HCT116 (cell line): ENCODE measurements at regions not wholly inside any gene's neighbourhood (a gene's known extent, or its start where the extent isn't known, plus 50 kb on each side); places are given as distances from the start of the nearest gene placed in this dataset.

Experiments
- CBX3 ChIP-seq: IDR thresholded peaks from 2 replicates; pipeline ENCODE4 v1.6.1; 2012; ENCODE audit warnings: low read depth
- CEBPB ChIP-seq: IDR thresholded peaks from 2 replicates; pipeline ENCODE4 v1.6.1; 2012; ENCODE audit warnings: low read depth
- EZH2 ChIP-seq: fragments of 200-600 bp; sonication (generic); IDR thresholded peaks from 2 replicates; pipeline ENCODE4 v1.6.1; 2017; ENCODE audit warnings: antibody characterized with exemption, mixed run types
- JUND ChIP-seq: IDR thresholded peaks from 2 replicates; pipeline ENCODE4 v1.6.1; 2012
- POLR2A ChIP-seq: IDR thresholded peaks from 2 replicates; pipeline ENCODE4 v1.7.0; 2011; ENCODE audit warnings: borderline replicate concordance; ENCODE audit not compliant: insufficient read depth, insufficient read length; ENCODE audit errors: extremely low read depth
- POLR2AphosphoS5 ChIP-seq: IDR thresholded peaks from 2 replicates; pipeline ENCODE4 v1.6.1; 2011; ENCODE audit warnings: mild to moderate bottlenecking, low read depth, low read length, moderate library complexity
- RAD21 ChIP-seq: IDR thresholded peaks from 2 replicates; pipeline ENCODE4 v1.6.1; 2012; ENCODE audit warnings: low read depth, mild to moderate bottlenecking
- SIN3A ChIP-seq: IDR thresholded peaks from 2 replicates; pipeline ENCODE4 v1.6.1; 2012; ENCODE audit warnings: low read depth
- YY1 ChIP-seq: IDR thresholded peaks from 2 replicates; pipeline ENCODE4 v1.6.1; 2011; ENCODE audit warnings: low read length, low read depth, moderate library complexity, mild to moderate bottlenecking; ENCODE audit not compliant: insufficient replicate concordance; ENCODE audit errors: extremely low read depth
- TF ChIP-seq, protein P1 (sequence below): IDR thresholded peaks from 2 replicates; pipeline ENCODE4 v1.6.1; 2012; ENCODE audit warnings: low read depth
- TF ChIP-seq, protein P2 (sequence below), 3 experiments: fragments of 200-600 bp in 1 of 3; sonication (generic) in 1 of 3; IDR thresholded peaks in 2 of 3; conservative IDR thresholded peaks in 1 of 3; 2 replicates each; pipeline ENCODE4 v1.5.1; 2012 to 2017; ENCODE audit warnings: low read depth in 2 of 3, low read length in 2 of 3, antibody characterized with exemption in 1 of 3, borderline replicate concordance in 1 of 3, control low read depth in 1 of 3, mild to moderate bottlenecking in 1 of 3, mixed read lengths in 1 of 3, mixed run types in 1 of 3, moderate library complexity in 1 of 3; ENCODE audit not compliant: insufficient read depth in 1 of 3
- TF ChIP-seq, protein P3 (sequence below): IDR thresholded peaks from 2 replicates; pipeline ENCODE4 v1.6.1; 2012
- TF ChIP-seq, protein P4 (sequence below): IDR thresholded peaks from 2 replicates; pipeline ENCODE4 v1.6.1; 2011; ENCODE audit warnings: mild to moderate bottlenecking, low read length, moderate library complexity; ENCODE audit not compliant: insufficient replicate concordance; ENCODE audit errors: extremely low read depth

DNA sequence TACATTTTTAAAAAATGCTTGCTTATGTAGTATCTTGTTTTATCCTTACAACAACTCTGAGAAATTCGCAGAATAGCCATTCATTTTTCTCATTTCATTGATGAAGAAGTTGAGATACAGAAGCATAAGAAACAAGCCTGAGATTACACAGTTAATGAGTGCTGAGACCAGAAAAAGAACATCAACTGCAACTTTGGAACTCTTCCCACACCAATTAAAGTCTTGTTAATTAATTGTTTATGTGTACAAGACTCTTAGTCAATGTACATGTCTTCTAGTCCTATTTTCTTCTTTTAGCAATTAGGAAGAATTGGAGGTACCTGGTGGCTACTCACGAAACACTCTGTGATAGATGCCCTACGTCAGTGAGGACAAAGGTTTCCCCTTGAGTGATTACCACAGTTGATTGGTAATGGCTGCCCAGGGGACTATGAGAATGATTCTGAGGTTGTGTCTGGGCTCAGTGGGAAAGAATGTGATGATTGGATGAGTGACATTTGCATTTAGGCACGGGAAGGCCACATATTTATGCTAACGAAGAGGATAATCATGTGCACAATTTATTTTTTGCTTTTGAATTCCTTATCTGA lies 187.4 kb upstream of the KCNK2 start:
- TF ChIP-seq RAD21 = no peak
- TF ChIP-seq, protein P1, sequence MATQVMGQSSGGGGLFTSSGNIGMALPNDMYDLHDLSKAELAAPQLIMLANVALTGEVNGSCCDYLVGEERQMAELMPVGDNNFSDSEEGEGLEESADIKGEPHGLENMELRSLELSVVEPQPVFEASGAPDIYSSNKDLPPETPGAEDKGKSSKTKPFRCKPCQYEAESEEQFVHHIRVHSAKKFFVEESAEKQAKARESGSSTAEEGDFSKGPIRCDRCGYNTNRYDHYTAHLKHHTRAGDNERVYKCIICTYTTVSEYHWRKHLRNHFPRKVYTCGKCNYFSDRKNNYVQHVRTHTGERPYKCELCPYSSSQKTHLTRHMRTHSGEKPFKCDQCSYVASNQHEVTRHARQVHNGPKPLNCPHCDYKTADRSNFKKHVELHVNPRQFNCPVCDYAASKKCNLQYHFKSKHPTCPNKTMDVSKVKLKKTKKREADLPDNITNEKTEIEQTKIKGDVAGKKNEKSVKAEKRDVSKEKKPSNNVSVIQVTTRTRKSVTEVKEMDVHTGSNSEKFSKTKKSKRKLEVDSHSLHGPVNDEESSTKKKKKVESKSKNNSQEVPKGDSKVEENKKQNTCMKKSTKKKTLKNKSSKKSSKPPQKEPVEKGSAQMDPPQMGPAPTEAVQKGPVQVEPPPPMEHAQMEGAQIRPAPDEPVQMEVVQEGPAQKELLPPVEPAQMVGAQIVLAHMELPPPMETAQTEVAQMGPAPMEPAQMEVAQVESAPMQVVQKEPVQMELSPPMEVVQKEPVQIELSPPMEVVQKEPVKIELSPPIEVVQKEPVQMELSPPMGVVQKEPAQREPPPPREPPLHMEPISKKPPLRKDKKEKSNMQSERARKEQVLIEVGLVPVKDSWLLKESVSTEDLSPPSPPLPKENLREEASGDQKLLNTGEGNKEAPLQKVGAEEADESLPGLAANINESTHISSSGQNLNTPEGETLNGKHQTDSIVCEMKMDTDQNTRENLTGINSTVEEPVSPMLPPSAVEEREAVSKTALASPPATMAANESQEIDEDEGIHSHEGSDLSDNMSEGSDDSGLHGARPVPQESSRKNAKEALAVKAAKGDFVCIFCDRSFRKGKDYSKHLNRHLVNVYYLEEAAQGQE = no peak
- no peak for TF ChIP-seq POLR2A
- TF ChIP-seq YY1 = no peak
- no peak for TF ChIP-seq POLR2AphosphoS5
- TF ChIP-seq, protein P2, sequence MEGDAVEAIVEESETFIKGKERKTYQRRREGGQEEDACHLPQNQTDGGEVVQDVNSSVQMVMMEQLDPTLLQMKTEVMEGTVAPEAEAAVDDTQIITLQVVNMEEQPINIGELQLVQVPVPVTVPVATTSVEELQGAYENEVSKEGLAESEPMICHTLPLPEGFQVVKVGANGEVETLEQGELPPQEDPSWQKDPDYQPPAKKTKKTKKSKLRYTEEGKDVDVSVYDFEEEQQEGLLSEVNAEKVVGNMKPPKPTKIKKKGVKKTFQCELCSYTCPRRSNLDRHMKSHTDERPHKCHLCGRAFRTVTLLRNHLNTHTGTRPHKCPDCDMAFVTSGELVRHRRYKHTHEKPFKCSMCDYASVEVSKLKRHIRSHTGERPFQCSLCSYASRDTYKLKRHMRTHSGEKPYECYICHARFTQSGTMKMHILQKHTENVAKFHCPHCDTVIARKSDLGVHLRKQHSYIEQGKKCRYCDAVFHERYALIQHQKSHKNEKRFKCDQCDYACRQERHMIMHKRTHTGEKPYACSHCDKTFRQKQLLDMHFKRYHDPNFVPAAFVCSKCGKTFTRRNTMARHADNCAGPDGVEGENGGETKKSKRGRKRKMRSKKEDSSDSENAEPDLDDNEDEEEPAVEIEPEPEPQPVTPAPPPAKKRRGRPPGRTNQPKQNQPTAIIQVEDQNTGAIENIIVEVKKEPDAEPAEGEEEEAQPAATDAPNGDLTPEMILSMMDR (IDR thresholded peaks at IDR 0.05 in 2 of 3, conservative IDR thresholded peaks at IDR 0.05 in 1 of 3; ENCODE audit: borderline replicate concordance in 1 of 3, insufficient read depth in 1 of 3, low read depth in 2 of 3, low read length in 2 of 3) = no peak
- TF ChIP-seq EZH2 = no peak
- TF ChIP-seq SIN3A = no peak
- TF ChIP-seq CEBPB = no peak
- no peak for TF ChIP-seq CBX3
- TF ChIP-seq, protein P3, sequence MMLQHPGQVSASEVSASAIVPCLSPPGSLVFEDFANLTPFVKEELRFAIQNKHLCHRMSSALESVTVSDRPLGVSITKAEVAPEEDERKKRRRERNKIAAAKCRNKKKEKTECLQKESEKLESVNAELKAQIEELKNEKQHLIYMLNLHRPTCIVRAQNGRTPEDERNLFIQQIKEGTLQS = no peak
- TF ChIP-seq JUND = no peak
- TF ChIP-seq, protein P4, sequence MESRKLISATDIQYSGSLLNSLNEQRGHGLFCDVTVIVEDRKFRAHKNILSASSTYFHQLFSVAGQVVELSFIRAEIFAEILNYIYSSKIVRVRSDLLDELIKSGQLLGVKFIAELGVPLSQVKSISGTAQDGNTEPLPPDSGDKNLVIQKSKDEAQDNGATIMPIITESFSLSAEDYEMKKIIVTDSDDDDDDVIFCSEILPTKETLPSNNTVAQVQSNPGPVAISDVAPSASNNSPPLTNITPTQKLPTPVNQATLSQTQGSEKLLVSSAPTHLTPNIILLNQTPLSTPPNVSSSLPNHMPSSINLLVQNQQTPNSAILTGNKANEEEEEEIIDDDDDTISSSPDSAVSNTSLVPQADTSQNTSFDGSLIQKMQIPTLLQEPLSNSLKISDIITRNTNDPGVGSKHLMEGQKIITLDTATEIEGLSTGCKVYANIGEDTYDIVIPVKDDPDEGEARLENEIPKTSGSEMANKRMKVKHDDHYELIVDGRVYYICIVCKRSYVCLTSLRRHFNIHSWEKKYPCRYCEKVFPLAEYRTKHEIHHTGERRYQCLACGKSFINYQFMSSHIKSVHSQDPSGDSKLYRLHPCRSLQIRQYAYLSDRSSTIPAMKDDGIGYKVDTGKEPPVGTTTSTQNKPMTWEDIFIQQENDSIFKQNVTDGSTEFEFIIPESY = no peak
